GM23338 (cell line): ENCODE measurements at regions not wholly inside any gene's neighbourhood (a gene's known extent, or its start where the extent isn't known, plus 50 kb on each side); places are given as distances from the start of the nearest gene placed in this dataset.

Experiments
- ATAC-seq: fragments of 200-7000 bp; cut with Tn5 transposase; 3 replicates; pipeline ENCODE4 v1.9.1; 2020
- DNase-seq: peaks from one replicate; pipeline ENCODE4 v3.0.0-alpha.2; 2015; ENCODE audit warnings: low spot score
- H2AFZ ChIP-seq: fragments of 200-600 bp; sonication (generic); 2 replicates; pipeline ENCODE4 v1.8.0; 2016; ENCODE audit warnings: antibody characterized with exemption, mild to moderate bottlenecking, moderate library complexity
- H3F3A ChIP-seq: fragments of 200-600 bp; sonication (generic); replicated peaks from 2 replicates; pipeline ENCODE4 v1.8.0; 2017; ENCODE audit warnings: antibody characterized with exemption, mixed run types, low read depth
- H3K27ac ChIP-seq: fragments of 200-600 bp; sonication (generic); 2 replicates; pipeline ENCODE4 v1.6.1; 2016; ENCODE audit warnings: low read depth
- H3K27me3 ChIP-seq: fragments of 200-600 bp; sonication (generic); 2 replicates; pipeline ENCODE4 v1.8.0; 2016; ENCODE audit warnings: mild to moderate bottlenecking, mixed run types, moderate library complexity; ENCODE audit not compliant: insufficient read depth
- H3K36me3 ChIP-seq: fragments of 200-600 bp; sonication (generic); 2 replicates; pipeline ENCODE4 v1.8.0; 2016; ENCODE audit warnings: mild to moderate bottlenecking; ENCODE audit not compliant: insufficient read depth
- H3K4me1 ChIP-seq: fragments of 200-600 bp; sonication (generic); 2 replicates; pipeline ENCODE4 v1.8.0; 2016; ENCODE audit warnings: mild to moderate bottlenecking, moderate library complexity; ENCODE audit not compliant: insufficient read depth
- H3K4me2 ChIP-seq: fragments of 200-600 bp; sonication (generic); 2 replicates; pipeline ENCODE4 v1.7.1; 2017; ENCODE audit warnings: mixed run types
- H3K4me3 ChIP-seq: fragments of 200-600 bp; sonication (generic); 2 replicates; pipeline ENCODE4 v1.6.1; 2016; ENCODE audit warnings: mixed run types
- H3K79me2 ChIP-seq: fragments of 200-600 bp; sonication (generic); replicated peaks from 2 replicates; pipeline ENCODE4 v1.8.0; 2017; ENCODE audit warnings: mild to moderate bottlenecking; ENCODE audit not compliant: insufficient read depth
- H3K9me2 ChIP-seq: fragments of 200-600 bp; sonication (generic); 2 replicates; pipeline ENCODE4 v1.8.0; 2017; ENCODE audit not compliant: insufficient read depth
- H4K20me1 ChIP-seq: fragments of 200-600 bp; sonication (generic); replicated peaks from 2 replicates; pipeline ENCODE4 v1.8.0; 2017; ENCODE audit warnings: mild to moderate bottlenecking; ENCODE audit not compliant: insufficient read depth
- H3K27ac Mint-ChIP-seq: 2 replicates; pipeline ENCODE4 v1.8.0; 2020; ENCODE audit warnings: inconsistent platforms, mild to moderate bottlenecking, moderate library complexity, mixed read lengths
- H3K27me3 Mint-ChIP-seq: 3 replicates; pipeline ENCODE4 v1.8.0; 2022; ENCODE audit warnings: low read depth, mild to moderate bottlenecking, moderate library complexity, mixed read lengths, inconsistent platforms; ENCODE audit not compliant: insufficient read depth, poor library complexity
- H3K36me3 Mint-ChIP-seq: 3 replicates; pipeline ENCODE4 v1.8.0; 2021; ENCODE audit warnings: low read depth, mild to moderate bottlenecking, inconsistent platforms, moderate library complexity, mixed read lengths
- H3K4me1 Mint-ChIP-seq: 3 replicates; pipeline ENCODE4 v1.8.0; 2020; ENCODE audit warnings: mild to moderate bottlenecking, inconsistent platforms, mixed read lengths
- H3K4me3 Mint-ChIP-seq: 3 replicates; pipeline ENCODE4 v1.8.0; 2021; ENCODE audit warnings: moderate library complexity, mild to moderate bottlenecking, inconsistent platforms, mixed read lengths
- H3K9me3 Mint-ChIP-seq: 3 replicates; pipeline ENCODE4 v1.8.0; 2020; ENCODE audit warnings: moderate library complexity, mild to moderate bottlenecking, inconsistent platforms, mixed read lengths
- JUNB ChIP-seq: IDR thresholded peaks from one replicate; pipeline ENCODE4 v1.6.1; 2016; ENCODE audit warnings: antibody characterized with exemption; ENCODE audit not compliant: unreplicated experiment
- NANOG ChIP-seq: IDR thresholded peaks from 2 replicates; pipeline ENCODE4 v1.6.1; 2016; ENCODE audit warnings: antibody characterized with exemption, borderline replicate concordance
- REST ChIP-seq: IDR thresholded peaks from one replicate; pipeline ENCODE4 v1.6.1; 2018; ENCODE audit warnings: antibody characterized with exemption; ENCODE audit not compliant: unreplicated experiment
- STAT1 ChIP-seq: IDR thresholded peaks from one replicate; pipeline ENCODE4 v1.6.1; 2016; ENCODE audit warnings: antibody characterized with exemption; ENCODE audit not compliant: unreplicated experiment
- ZNF331 ChIP-seq: fragments of 250-450 bp; sonication (Bioruptor Pico); IDR thresholded peaks from 2 replicates; pipeline ENCODE4 v1.5.0; 2020; ENCODE audit warnings: low read depth, mild to moderate bottlenecking, moderate library complexity
- TF ChIP-seq, protein P1 (sequence below): IDR thresholded peaks from 2 replicates; pipeline ENCODE4 v1.6.1; 2016; ENCODE audit warnings: antibody characterized with exemption
- TF ChIP-seq, protein P2 (sequence below), 2 experiments: fragments of 200-600 bp in 1 of 2; sonication (generic) in 1 of 2; conservative IDR thresholded peaks; 2 replicates each; pipeline versions ENCODE4 v1.5.1 to v1.6.1; 2016 to 2017; ENCODE audit warnings: antibody characterized with exemption in 2 of 2, low read depth in 2 of 2, mild to moderate bottlenecking in 2 of 2, moderate library complexity in 1 of 2

- TF ChIP-seq, protein P1, sequence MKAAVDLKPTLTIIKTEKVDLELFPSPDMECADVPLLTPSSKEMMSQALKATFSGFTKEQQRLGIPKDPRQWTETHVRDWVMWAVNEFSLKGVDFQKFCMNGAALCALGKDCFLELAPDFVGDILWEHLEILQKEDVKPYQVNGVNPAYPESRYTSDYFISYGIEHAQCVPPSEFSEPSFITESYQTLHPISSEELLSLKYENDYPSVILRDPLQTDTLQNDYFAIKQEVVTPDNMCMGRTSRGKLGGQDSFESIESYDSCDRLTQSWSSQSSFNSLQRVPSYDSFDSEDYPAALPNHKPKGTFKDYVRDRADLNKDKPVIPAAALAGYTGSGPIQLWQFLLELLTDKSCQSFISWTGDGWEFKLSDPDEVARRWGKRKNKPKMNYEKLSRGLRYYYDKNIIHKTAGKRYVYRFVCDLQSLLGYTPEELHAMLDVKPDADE = no peak
- no peak for TF ChIP-seq NANOG
- no peak for TF ChIP-seq REST
- TF ChIP-seq STAT1 = no peak
- TF ChIP-seq ZNF331 = no peak
Observed at GRCh38 chr18:55974521-55974920, 386.5 kb upstream of the TCF4 start (continued).

GRCh38 chr18:55968550-55968949 lies 380.6 kb upstream of the TCF4 start:
- TF ChIP-seq REST = no peak
- H2AFZ ChIP-seq = no peak overlapping the region
- H3K4me3 ChIP-seq = no peak overlapping the region
- no peaks in the 10 kb centered on the region for H3K79me2 ChIP-seq
- DNase-seq (no peak), ATAC-seq (no peak)
- Mint-ChIP-seq H3K4me3 (no peak overlapping the region), H3K4me1 (peaks cover 8% of the 10 kb centered on the region; the same call in 2 of the 3 replicates), H3K9me3 (no peaks in the 10 kb centered on the region), H3K36me3 (no peaks in the 10 kb centered on the region), H3K27me3 (no peaks in the 10 kb centered on the region), H3K27ac (no peak overlapping the region)
- no peaks in the 10 kb centered on the region for H3F3A ChIP-seq
- H4K20me1 ChIP-seq = no peaks in the 10 kb centered on the region
- peaks cover 6% of the 10 kb centered on the region; the same call in 1 of the 2 replicates for H3K9me2 ChIP-seq
- no peak overlapping the region for H3K4me2 ChIP-seq
- no peaks in the 10 kb centered on the region for H3K27me3 ChIP-seq
- H3K36me3 ChIP-seq = no peaks in the 10 kb centered on the region
- H3K27ac ChIP-seq = no peak overlapping the region
- H3K4me1 ChIP-seq = no peaks in the 10 kb centered on the region

DNA sequence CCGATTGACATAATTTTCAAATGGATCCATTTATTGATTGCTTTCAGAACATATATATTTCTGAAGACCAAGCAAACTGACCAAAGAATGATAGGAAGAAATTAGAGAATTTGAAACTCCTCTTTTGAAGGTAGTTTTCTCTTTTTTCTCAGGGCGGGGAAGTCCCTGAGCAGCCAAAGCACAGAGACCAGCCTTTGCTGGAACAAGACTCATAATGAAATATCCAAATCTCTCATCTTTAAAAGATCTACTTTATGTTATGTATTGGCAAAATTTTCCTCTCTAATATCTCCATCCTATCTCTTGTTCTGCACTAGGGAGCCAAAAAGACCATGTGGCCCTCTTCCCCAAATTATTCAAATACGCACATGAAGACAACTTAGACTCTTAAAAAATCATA lies 379.0 kb upstream of the TCF4 start:
- Histone ChIP-seq H3F3A (no peaks in the 10 kb centered on the region), H3K27ac (no peak overlapping the region), H2AFZ (no peak overlapping the region), H3K4me3 (no peak overlapping the region), H3K4me1 (no peaks in the 10 kb centered on the region), H4K20me1 (no peaks in the 10 kb centered on the region), H3K9me2 (peaks cover 6% of the 10 kb centered on the region; the same call in 1 of the 2 replicates), H3K4me2 (no peak overlapping the region), H3K27me3 (no peaks in the 10 kb centered on the region), H3K36me3 (no peaks in the 10 kb centered on the region), H3K79me2 (no peaks in the 10 kb centered on the region)
- TF ChIP-seq ZNF331 (no peak), JUNB (no peak)
- TF ChIP-seq, protein P2, sequence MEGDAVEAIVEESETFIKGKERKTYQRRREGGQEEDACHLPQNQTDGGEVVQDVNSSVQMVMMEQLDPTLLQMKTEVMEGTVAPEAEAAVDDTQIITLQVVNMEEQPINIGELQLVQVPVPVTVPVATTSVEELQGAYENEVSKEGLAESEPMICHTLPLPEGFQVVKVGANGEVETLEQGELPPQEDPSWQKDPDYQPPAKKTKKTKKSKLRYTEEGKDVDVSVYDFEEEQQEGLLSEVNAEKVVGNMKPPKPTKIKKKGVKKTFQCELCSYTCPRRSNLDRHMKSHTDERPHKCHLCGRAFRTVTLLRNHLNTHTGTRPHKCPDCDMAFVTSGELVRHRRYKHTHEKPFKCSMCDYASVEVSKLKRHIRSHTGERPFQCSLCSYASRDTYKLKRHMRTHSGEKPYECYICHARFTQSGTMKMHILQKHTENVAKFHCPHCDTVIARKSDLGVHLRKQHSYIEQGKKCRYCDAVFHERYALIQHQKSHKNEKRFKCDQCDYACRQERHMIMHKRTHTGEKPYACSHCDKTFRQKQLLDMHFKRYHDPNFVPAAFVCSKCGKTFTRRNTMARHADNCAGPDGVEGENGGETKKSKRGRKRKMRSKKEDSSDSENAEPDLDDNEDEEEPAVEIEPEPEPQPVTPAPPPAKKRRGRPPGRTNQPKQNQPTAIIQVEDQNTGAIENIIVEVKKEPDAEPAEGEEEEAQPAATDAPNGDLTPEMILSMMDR (conservative IDR thresholded peaks at IDR 0.05; ENCODE audit: low read depth in 2 of 2) = no peak
- no peak for ATAC-seq
- Mint-ChIP-seq H3K27me3 (no peaks in the 10 kb centered on the region), H3K27ac (no peak overlapping the region), H3K36me3 (no peaks in the 10 kb centered on the region), H3K4me1 (peaks cover 9% of the 10 kb centered on the region; the same call in 2 of the 3 replicates), H3K4me3 (no peak overlapping the region), H3K9me3 (no peaks in the 10 kb centered on the region)
- DNase-seq = no peak
